ENCODE measurements at regions not wholly inside any gene's neighbourhood (a gene's known extent, or its start where the extent isn't known, plus 50 kb on each side); places are given as distances from the start of the nearest gene placed in this dataset.

DNA sequence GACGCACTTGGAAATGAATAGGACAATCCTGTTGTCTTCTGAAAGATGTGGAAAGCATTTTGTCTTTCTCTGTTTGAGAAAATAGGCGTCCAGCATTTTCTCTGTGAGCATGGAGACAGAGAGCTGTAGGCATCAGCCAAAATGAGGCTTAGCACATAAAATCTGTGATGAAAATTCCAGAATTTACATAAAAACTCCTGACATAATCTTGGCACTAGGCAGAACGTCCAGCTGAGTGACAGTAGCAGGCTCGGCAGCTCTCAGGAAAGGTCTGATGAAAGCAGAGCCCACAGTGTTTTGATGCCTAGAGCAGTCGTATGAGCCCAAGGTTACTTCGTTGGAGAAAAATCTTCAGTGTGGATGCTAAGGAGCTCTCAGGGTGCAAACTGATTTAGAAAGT lies 543.3 kb upstream of the MAP3K7 start:
- Histone ChIP-seq H3K27me3 (ENCODE audit: insufficient read depth, low read depth, low read length) (no peaks in the 10 kb centered on the region), H3K9me3 (ENCODE audit: low read length) (no peaks in the 10 kb centered on the region), H3K36me3 (ENCODE audit: insufficient read depth, low read length) (no peaks in the 10 kb centered on the region), H3K4me3 (ENCODE audit: low read length) (no peak overlapping the region), H3K27ac (ENCODE audit: low read length) (no peak overlapping the region), H3F3A (ENCODE audit: insufficient read depth, low read length, poor library complexity, severe bottlenecking) (no peaks in the 10 kb centered on the region), H3K79me2 (replicated peaks; ENCODE audit: insufficient read depth, low read length) (no peaks in the 10 kb centered on the region), H3K9ac (ENCODE audit: low read length) (no peak overlapping the region), H3K4me2 (ENCODE audit: low read length) (no peak overlapping the region), H4K20me1 (ENCODE audit: insufficient read depth) (no peaks in the 10 kb centered on the region), H2AFZ (ENCODE audit: low read depth, low read length) (no peak overlapping the region), H3K9me2 (ENCODE audit: insufficient read depth, low read length) (no peaks in the 10 kb centered on the region)
- TF ChIP-seq RAD21 (conservative IDR thresholded peaks at IDR 0.05) (no peak), TAF1 (IDR thresholded peaks at IDR 0.05; ENCODE audit: low read depth) (no peak), MXI1 (conservative IDR thresholded peaks at IDR 0.05; ENCODE audit: poor library complexity, severe bottlenecking) (no peak), EZH2 (IDR thresholded peaks at IDR 0.05; ENCODE audit: borderline replicate concordance, insufficient read depth, low read length, poor library complexity, severe bottlenecking) (no peak), SMC3 (conservative IDR thresholded peaks at IDR 0.05; ENCODE audit: poor library complexity) (no peak), POLR2AphosphoS5 (IDR thresholded peaks at IDR 0.05) (no peak), EP300 (conservative IDR thresholded peaks at IDR 0.05; ENCODE audit: poor library complexity, severe bottlenecking) (no peak)
- TF ChIP-seq, protein P1, sequence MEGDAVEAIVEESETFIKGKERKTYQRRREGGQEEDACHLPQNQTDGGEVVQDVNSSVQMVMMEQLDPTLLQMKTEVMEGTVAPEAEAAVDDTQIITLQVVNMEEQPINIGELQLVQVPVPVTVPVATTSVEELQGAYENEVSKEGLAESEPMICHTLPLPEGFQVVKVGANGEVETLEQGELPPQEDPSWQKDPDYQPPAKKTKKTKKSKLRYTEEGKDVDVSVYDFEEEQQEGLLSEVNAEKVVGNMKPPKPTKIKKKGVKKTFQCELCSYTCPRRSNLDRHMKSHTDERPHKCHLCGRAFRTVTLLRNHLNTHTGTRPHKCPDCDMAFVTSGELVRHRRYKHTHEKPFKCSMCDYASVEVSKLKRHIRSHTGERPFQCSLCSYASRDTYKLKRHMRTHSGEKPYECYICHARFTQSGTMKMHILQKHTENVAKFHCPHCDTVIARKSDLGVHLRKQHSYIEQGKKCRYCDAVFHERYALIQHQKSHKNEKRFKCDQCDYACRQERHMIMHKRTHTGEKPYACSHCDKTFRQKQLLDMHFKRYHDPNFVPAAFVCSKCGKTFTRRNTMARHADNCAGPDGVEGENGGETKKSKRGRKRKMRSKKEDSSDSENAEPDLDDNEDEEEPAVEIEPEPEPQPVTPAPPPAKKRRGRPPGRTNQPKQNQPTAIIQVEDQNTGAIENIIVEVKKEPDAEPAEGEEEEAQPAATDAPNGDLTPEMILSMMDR (IDR thresholded peaks at IDR 0.05; ENCODE audit: poor library complexity, severe bottlenecking) = no peak
- TF ChIP-seq, protein P2, sequence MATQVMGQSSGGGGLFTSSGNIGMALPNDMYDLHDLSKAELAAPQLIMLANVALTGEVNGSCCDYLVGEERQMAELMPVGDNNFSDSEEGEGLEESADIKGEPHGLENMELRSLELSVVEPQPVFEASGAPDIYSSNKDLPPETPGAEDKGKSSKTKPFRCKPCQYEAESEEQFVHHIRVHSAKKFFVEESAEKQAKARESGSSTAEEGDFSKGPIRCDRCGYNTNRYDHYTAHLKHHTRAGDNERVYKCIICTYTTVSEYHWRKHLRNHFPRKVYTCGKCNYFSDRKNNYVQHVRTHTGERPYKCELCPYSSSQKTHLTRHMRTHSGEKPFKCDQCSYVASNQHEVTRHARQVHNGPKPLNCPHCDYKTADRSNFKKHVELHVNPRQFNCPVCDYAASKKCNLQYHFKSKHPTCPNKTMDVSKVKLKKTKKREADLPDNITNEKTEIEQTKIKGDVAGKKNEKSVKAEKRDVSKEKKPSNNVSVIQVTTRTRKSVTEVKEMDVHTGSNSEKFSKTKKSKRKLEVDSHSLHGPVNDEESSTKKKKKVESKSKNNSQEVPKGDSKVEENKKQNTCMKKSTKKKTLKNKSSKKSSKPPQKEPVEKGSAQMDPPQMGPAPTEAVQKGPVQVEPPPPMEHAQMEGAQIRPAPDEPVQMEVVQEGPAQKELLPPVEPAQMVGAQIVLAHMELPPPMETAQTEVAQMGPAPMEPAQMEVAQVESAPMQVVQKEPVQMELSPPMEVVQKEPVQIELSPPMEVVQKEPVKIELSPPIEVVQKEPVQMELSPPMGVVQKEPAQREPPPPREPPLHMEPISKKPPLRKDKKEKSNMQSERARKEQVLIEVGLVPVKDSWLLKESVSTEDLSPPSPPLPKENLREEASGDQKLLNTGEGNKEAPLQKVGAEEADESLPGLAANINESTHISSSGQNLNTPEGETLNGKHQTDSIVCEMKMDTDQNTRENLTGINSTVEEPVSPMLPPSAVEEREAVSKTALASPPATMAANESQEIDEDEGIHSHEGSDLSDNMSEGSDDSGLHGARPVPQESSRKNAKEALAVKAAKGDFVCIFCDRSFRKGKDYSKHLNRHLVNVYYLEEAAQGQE (IDR thresholded peaks at IDR 0.05; ENCODE audit: borderline replicate concordance) = no peak

DNA sequence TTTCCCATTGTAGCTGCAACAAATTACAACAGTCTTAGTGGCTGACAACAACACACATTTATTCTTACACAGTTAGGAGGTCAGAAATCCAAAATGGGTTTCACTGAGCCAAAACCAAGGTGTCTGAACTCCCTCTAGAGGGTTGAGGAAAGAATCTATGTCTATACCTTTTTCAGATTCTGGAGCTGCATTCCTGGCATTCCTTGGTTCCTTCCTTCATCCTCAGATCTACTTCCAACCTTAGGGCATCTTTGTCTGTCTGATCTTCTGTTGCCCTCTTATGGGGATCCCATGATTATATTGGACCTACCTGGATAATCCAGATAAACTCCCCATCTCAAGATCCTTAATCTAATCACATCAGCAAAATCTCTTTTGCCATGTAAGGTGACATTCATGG lies 540.9 kb upstream of the MAP3K7 start:
- Histone ChIP-seq H3K27me3 (ENCODE audit: insufficient read depth, low read depth, low read length) (no peaks in the 10 kb centered on the region), H3K4me3 (ENCODE audit: low read length) (no peak overlapping the region), H3K36me3 (ENCODE audit: insufficient read depth, low read length) (no peaks in the 10 kb centered on the region), H4K20me1 (ENCODE audit: insufficient read depth) (no peaks in the 10 kb centered on the region), H3F3A (ENCODE audit: insufficient read depth, low read length, poor library complexity, severe bottlenecking) (no peaks in the 10 kb centered on the region), H3K27ac (ENCODE audit: low read length) (no peak overlapping the region), H3K79me2 (replicated peaks; ENCODE audit: insufficient read depth, low read length) (no peaks in the 10 kb centered on the region), H2AFZ (ENCODE audit: low read depth, low read length) (no peak overlapping the region), H3K9me2 (ENCODE audit: insufficient read depth, low read length) (no peaks in the 10 kb centered on the region), H3K9me3 (ENCODE audit: low read length) (no peaks in the 10 kb centered on the region), H3K9ac (ENCODE audit: low read length) (no peak overlapping the region), H3K4me2 (ENCODE audit: low read length) (no peak overlapping the region)
- TF ChIP-seq TAF1 (IDR thresholded peaks at IDR 0.05; ENCODE audit: low read depth) = no peak
- no peak for TF ChIP-seq MXI1 (conservative IDR thresholded peaks at IDR 0.05; ENCODE audit: poor library complexity, severe bottlenecking)
- TF ChIP-seq EZH2 (IDR thresholded peaks at IDR 0.05; ENCODE audit: borderline replicate concordance, insufficient read depth, low read length, poor library complexity, severe bottlenecking) = no peak
- TF ChIP-seq, protein P1 (IDR thresholded peaks at IDR 0.05; ENCODE audit: poor library complexity, severe bottlenecking) = no peak
- TF ChIP-seq SMC3 (conservative IDR thresholded peaks at IDR 0.05; ENCODE audit: poor library complexity) = no peak
- TF ChIP-seq EP300 (conservative IDR thresholded peaks at IDR 0.05; ENCODE audit: poor library complexity, severe bottlenecking) = no peak
- no peak for TF ChIP-seq RAD21 (conservative IDR thresholded peaks at IDR 0.05)
- TF ChIP-seq POLR2AphosphoS5 (IDR thresholded peaks at IDR 0.05) = no peak
- TF ChIP-seq, protein P2 (IDR thresholded peaks at IDR 0.05; ENCODE audit: borderline replicate concordance) = no peak
